Choroid plexus epithelial cell (primary cell): ENCODE measurements at regions not wholly inside any gene's neighbourhood (a gene's known extent, or its start where the extent isn't known, plus 50 kb on each side); places are given as distances from the start of the nearest gene placed in this dataset.

Experiments
- DNase-seq: peaks from one replicate; pipeline ENCODE4 v3.0.0-alpha.2; 2010; ENCODE audit warnings: low read depth
- H3K4me3 ChIP-seq: 2 replicates; pipeline ENCODE4 v1.5.1; 2011; ENCODE audit warnings: low read depth, mild to moderate bottlenecking, control low read depth, low read length, moderate library complexity
- CTCF ChIP-seq: conservative IDR thresholded peaks from 2 replicates; pipeline ENCODE4 v1.5.1; 2011; ENCODE audit warnings: low read depth, mild to moderate bottlenecking, control low read depth, inconsistent platforms, low read length, moderate library complexity

GRCh38 chr4:122203407-122203806 is 51.3 kb downstream of the BLTP1 start:
- H3K4me3 ChIP-seq = no peak overlapping the region
- no peak for TF ChIP-seq CTCF
- DNase-seq = no peak

- DNase-seq = no peak
- H3K4me3 ChIP-seq = no peak overlapping the region
- TF ChIP-seq CTCF = no peak
These were observed 53.6 kb downstream of the BLTP1 start for GRCh38 chr4:122205687-122206086.

- DNase-seq = peak; percentile 18
- no peak overlapping the region for H3K4me3 ChIP-seq
- TF ChIP-seq CTCF = no peak
These were observed 60.7 kb downstream of the BLTP1 start for GRCh38 chr4:122212880-122213279.

- no peak overlapping the region for H3K4me3 ChIP-seq
- peak; percentile 31 for DNase-seq
- peak; percentile 51 for TF ChIP-seq CTCF
These were observed 66.6 kb downstream of the BLTP1 start for GRCh38 chr4:122218762-122219161.

GRCh38 chr4:122219356-122219755 is 67.2 kb downstream of the BLTP1 start:
- H3K4me3 ChIP-seq = no peak overlapping the region
- TF ChIP-seq CTCF = no peak
- no peak for DNase-seq

GRCh38 chr4:122221322-122221721 is 69.2 kb downstream of the BLTP1 start:
- H3K4me3 ChIP-seq = no peak overlapping the region
- no peak for DNase-seq
- TF ChIP-seq CTCF = no peak

GRCh38 chr4:122224348-122224747 is 72.2 kb downstream of the BLTP1 start:
- H3K4me3 ChIP-seq = no peak overlapping the region
- peak; percentile 48 for DNase-seq
- TF ChIP-seq CTCF = peak; percentile 50
